ENCODE measurements at regions not wholly inside any gene's neighbourhood (a gene's known extent, or its start where the extent isn't known, plus 50 kb on each side); places are given as distances from the start of the nearest gene placed in this dataset.

- no peaks in the 10 kb centered on the region for H3K9me3 ChIP-seq (ENCODE audit: control insufficient read depth in 2 of 3, insufficient read depth in 1 of 3, low read length in 3 of 3)
- no peak overlapping the region for H3K27ac ChIP-seq (ENCODE audit: low read depth in 2 of 2, low read length in 2 of 2)
- H3K4me3 ChIP-seq (ENCODE audit: low read length in 3 of 3), result no peak overlapping the region
- H3K4me1 ChIP-seq (ENCODE audit: control insufficient read depth in 2 of 3, insufficient read depth in 2 of 3, low read depth in 1 of 3, low read length in 3 of 3), result peaks cover 0 to 4% (median 4%) of the 10 kb centered on the region in 3 donors
- DNase-seq (no peak), FAIRE-seq (no peak)
- H3K36me3 ChIP-seq (ENCODE audit: control insufficient read depth in 2 of 3, insufficient read depth in 3 of 3, low read length in 3 of 3), result no peaks in the 10 kb centered on the region
- H3K9ac ChIP-seq (ENCODE audit: low read length in 3 of 3), result no peak overlapping the region
- intact Hi-C loops (cut with DNase I), result no loop called here
- no peaks in the 10 kb centered on the region for H3K27me3 ChIP-seq (ENCODE audit: control insufficient read depth, insufficient read depth, low read length)
- TF ChIP-seq, protein P1, sequence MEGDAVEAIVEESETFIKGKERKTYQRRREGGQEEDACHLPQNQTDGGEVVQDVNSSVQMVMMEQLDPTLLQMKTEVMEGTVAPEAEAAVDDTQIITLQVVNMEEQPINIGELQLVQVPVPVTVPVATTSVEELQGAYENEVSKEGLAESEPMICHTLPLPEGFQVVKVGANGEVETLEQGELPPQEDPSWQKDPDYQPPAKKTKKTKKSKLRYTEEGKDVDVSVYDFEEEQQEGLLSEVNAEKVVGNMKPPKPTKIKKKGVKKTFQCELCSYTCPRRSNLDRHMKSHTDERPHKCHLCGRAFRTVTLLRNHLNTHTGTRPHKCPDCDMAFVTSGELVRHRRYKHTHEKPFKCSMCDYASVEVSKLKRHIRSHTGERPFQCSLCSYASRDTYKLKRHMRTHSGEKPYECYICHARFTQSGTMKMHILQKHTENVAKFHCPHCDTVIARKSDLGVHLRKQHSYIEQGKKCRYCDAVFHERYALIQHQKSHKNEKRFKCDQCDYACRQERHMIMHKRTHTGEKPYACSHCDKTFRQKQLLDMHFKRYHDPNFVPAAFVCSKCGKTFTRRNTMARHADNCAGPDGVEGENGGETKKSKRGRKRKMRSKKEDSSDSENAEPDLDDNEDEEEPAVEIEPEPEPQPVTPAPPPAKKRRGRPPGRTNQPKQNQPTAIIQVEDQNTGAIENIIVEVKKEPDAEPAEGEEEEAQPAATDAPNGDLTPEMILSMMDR (IDR thresholded peaks at IDR 0.05; ENCODE audit: borderline replicate concordance, extremely low read depth, insufficient read depth), result no peak
Measured at GRCh38 chr11:15779518-15779917, 576.8 kb downstream of the SOX6 start.

DNA sequence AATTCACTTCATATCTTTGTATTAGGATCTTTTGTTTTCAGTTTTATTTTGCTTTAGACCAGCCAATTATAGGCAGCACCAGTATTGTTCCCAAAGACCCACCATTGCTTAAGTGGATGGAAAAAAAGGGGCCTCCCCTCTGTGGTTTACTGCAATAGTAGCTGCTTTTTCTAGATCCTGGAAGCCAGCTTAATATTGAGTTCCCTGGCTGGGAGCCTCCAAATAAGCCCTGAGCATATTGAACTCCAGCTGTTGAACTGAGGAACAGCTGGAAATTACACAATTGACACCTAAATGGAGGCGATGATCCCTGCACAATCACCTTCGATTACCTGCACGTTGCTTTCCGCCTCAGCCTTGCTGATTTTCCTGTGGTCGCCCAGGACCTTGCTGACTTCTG lies 576.0 kb downstream of the SOX6 start:
- TF ChIP-seq, protein P1 (IDR thresholded peaks at IDR 0.05; ENCODE audit: borderline replicate concordance, extremely low read depth, insufficient read depth), result no peak
- H3K27ac ChIP-seq (ENCODE audit: low read depth in 2 of 2, low read length in 2 of 2), result no peak overlapping the region
- FAIRE-seq (no peak), DNase-seq (no peak)
- H3K27me3 ChIP-seq (ENCODE audit: control insufficient read depth, insufficient read depth, low read length), result no peaks in the 10 kb centered on the region
- H3K4me3 ChIP-seq (ENCODE audit: low read length in 3 of 3), result no peak overlapping the region
- no peaks in the 10 kb centered on the region for H3K36me3 ChIP-seq (ENCODE audit: control insufficient read depth in 2 of 3, insufficient read depth in 3 of 3, low read length in 3 of 3)
- H3K4me1 ChIP-seq (ENCODE audit: control insufficient read depth in 2 of 3, insufficient read depth in 2 of 3, low read depth in 1 of 3, low read length in 3 of 3), result no peaks in the 10 kb centered on the region
- H3K9ac ChIP-seq (ENCODE audit: low read length in 3 of 3), result no peak overlapping the region
- no peaks in the 10 kb centered on the region for H3K9me3 ChIP-seq (ENCODE audit: control insufficient read depth in 2 of 3, insufficient read depth in 1 of 3, low read length in 3 of 3)
- intact Hi-C loops (cut with DNase I), result no loop called here

DNA sequence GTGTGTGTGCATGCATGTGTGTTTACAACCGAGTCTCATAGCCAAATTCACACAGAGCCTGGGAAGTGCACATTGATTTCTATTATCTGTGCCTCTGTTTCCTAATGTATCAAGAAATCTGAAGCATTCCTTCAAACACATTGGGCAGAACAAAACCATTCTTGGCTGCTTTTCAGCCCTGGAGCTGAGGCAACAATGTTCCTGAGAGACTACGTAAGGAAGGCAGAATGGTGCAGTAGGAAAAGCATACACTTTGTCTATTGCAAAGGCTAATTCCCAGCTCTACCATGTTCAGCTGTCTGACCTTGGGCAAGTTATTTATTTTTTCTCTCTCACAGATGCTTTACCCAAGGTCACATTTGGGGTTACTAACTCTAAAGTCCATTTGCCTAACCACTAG lies 575.5 kb downstream of the SOX6 start:
- no peaks in the 10 kb centered on the region for H3K4me1 ChIP-seq (ENCODE audit: control insufficient read depth in 2 of 3, insufficient read depth in 2 of 3, low read depth in 1 of 3, low read length in 3 of 3)
- no peaks in the 10 kb centered on the region for H3K36me3 ChIP-seq (ENCODE audit: control insufficient read depth in 2 of 3, insufficient read depth in 3 of 3, low read length in 3 of 3)
- H3K9ac ChIP-seq (ENCODE audit: low read length in 3 of 3), result no peak overlapping the region
- intact Hi-C loops (cut with DNase I), result no loop called here
- H3K4me3 ChIP-seq (ENCODE audit: low read length in 3 of 3), result no peak overlapping the region
- H3K27me3 ChIP-seq (ENCODE audit: control insufficient read depth, insufficient read depth, low read length), result no peaks in the 10 kb centered on the region
- TF ChIP-seq, protein P1 (IDR thresholded peaks at IDR 0.05; ENCODE audit: borderline replicate concordance, extremely low read depth, insufficient read depth), result no peak
- DNase-seq (no peak), FAIRE-seq (no peak)
- no peaks in the 10 kb centered on the region for H3K9me3 ChIP-seq (ENCODE audit: control insufficient read depth in 2 of 3, insufficient read depth in 1 of 3, low read length in 3 of 3)
- H3K27ac ChIP-seq (ENCODE audit: low read depth in 2 of 2, low read length in 2 of 2), result no peak overlapping the region

GRCh38 chr11:15783619-15784018 lies 572.7 kb downstream of the SOX6 start:
- FAIRE-seq (no peak), DNase-seq (no peak)
- H3K4me3 ChIP-seq (ENCODE audit: low read length in 3 of 3), result no peak overlapping the region
- intact Hi-C loops (cut with DNase I), result no loop called here
- no peak overlapping the region for H3K9ac ChIP-seq (ENCODE audit: low read length in 3 of 3)
- no peaks in the 10 kb centered on the region for H3K36me3 ChIP-seq (ENCODE audit: control insufficient read depth in 2 of 3, insufficient read depth in 3 of 3, low read length in 3 of 3)
- H3K27ac ChIP-seq (ENCODE audit: low read depth in 2 of 2, low read length in 2 of 2), result no peak overlapping the region
- TF ChIP-seq, protein P1 (IDR thresholded peaks at IDR 0.05; ENCODE audit: borderline replicate concordance, extremely low read depth, insufficient read depth), result no peak
- no peaks in the 10 kb centered on the region for H3K4me1 ChIP-seq (ENCODE audit: control insufficient read depth in 2 of 3, insufficient read depth in 2 of 3, low read depth in 1 of 3, low read length in 3 of 3)
- no peaks in the 10 kb centered on the region for H3K9me3 ChIP-seq (ENCODE audit: control insufficient read depth in 2 of 3, insufficient read depth in 1 of 3, low read length in 3 of 3)
- no peaks in the 10 kb centered on the region for H3K27me3 ChIP-seq (ENCODE audit: control insufficient read depth, insufficient read depth, low read length)
